Gastrocnemius medialis (tissue), 4 donors: ENCODE measurements at regions not wholly inside any gene's neighbourhood (a gene's known extent, or its start where the extent isn't known, plus 50 kb on each side); places are given as distances from the start of the nearest gene placed in this dataset.

ENCODE experiments used
- POLR2A ChIP-seq, 2 donors: fragments of 450-650 bp; IDR thresholded peaks; one replicate each; pipeline ENCODE4 v1.6.1; 2017; ENCODE audit warnings: antibody characterized with exemption in 2 of 2, mild to moderate bottlenecking in 2 of 2, moderate library complexity in 2 of 2
- TF ChIP-seq, protein P1 (sequence below), 5 experiments: fragments of 450-650 bp in 3 of 5; fragments of 200-600 bp in 2 of 5; sonication (generic) in 2 of 5; IDR thresholded peaks in 4 of 5; conservative IDR thresholded peaks in 1 of 5; 1 replicate in 4 of 5; 2 replicates in 1 of 5; pipeline ENCODE4 v1.5.1; 2016 to 2019; ENCODE audit warnings: antibody characterized with exemption in 5 of 5, mild to moderate bottlenecking in 3 of 5, moderate library complexity in 3 of 5

DNA sequence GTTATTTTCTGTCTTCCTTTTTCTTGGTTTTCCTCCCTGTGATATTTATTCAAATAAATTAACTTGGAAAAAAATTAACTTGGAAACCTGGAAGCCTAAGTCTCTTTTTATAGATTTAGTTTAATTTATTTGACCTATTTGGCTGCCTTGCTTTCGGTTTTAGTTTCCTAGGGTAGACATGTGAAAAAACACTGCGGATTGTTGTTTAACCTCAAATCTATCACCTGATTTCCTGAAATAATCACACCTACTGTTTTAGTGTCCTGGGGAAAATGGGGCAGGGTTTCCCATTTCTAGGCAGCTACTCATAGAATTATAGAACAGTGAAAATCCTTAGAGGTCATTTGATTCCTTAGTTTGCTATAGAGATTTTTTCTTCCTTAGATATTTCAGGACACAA is 412.4 kb downstream of the PCDH17 start:
- TF ChIP-seq POLR2A (IDR thresholded peaks at IDR 0.05), result no peak
- TF ChIP-seq, protein P1, sequence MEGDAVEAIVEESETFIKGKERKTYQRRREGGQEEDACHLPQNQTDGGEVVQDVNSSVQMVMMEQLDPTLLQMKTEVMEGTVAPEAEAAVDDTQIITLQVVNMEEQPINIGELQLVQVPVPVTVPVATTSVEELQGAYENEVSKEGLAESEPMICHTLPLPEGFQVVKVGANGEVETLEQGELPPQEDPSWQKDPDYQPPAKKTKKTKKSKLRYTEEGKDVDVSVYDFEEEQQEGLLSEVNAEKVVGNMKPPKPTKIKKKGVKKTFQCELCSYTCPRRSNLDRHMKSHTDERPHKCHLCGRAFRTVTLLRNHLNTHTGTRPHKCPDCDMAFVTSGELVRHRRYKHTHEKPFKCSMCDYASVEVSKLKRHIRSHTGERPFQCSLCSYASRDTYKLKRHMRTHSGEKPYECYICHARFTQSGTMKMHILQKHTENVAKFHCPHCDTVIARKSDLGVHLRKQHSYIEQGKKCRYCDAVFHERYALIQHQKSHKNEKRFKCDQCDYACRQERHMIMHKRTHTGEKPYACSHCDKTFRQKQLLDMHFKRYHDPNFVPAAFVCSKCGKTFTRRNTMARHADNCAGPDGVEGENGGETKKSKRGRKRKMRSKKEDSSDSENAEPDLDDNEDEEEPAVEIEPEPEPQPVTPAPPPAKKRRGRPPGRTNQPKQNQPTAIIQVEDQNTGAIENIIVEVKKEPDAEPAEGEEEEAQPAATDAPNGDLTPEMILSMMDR (IDR thresholded peaks at IDR 0.05 in 4 of 5, conservative IDR thresholded peaks at IDR 0.05 in 1 of 5), result no peak
